ENCODE measurements at regions not wholly inside any gene's neighbourhood (a gene's known extent, or its start where the extent isn't known, plus 50 kb on each side); places are given as distances from the start of the nearest gene placed in this dataset.
"Not testable (repeated sequence)": the region's sequence is repeated elsewhere in the genome, so short reads cannot be mapped to it uniquely, and the experiment has no call there.

- DNase-seq, result peak; percentile 28
Measured at GRCh38 chr9:78121488-78121887, 89.9 kb upstream of the GNAQ start.

- DNase-seq, result no peak
Measured at GRCh38 chr9:78118742-78119473, 87.3 kb upstream of the GNAQ start.

DNA sequence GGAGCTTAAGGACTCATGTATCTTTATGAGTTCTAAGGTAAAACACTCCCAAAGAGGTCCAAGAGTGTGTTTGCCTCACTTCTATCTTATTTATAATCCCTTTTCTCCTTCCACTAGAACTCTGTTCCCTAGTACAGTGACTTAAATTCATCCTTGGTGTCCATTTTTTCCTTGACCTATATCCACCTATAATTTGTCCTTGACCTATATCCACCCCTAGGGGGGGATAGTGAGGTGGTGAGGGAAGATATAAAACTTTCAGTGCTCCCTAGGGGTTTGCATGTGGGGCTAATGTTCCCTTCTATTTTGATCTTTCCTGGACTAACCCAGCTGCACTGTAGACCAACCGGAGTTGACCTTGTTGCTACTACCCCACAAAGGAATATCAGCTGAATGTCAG, 83.5 kb upstream of the GNAQ start:
- DNase-seq, result peak; percentile 16

DNA sequence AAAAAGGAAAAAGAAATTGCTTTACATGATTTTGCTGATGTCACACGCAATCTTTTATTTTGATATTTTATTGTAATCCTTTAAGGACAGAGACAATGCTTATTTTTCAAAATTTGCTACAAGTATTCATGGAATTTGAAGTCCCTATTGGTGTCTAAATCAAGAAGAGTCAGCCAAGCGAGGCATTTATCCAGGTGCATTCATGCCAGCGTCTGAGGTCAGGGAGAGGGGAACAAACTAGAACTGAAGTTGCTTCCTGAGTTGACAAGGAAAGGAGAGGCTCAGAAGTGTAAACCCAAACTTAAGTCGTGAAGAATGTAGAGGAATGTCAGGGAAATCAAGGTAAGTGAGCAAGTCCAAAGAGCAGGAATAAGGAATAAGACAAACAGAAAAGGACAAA, 83.0 kb upstream of the GNAQ start:
- DNase-seq, result no peak

DNA sequence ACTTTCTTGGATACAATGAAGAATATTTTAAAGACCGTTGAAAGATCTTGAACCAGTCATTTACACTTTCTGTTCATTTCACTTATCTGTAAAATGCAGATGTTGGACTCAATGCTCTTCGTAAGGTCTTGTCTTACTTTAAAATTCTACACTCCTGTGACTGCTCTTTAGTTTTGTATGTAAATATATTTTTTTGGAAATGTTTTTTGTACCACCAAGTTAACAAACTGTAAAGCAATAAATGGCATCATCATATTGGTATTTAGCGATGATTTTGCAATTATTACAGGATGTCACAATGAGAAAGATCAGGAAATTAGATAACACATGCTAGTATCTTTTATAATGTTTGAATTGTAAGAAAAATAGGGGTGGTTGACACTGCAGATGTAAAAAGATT, 80.8 kb upstream of the GNAQ start:
- no peak for DNase-seq

- DNase-seq, result no peak
Measured at GRCh38 chr9:78112004-78112403, 80.4 kb upstream of the GNAQ start.

- no peak for DNase-seq
Measured at GRCh38 chr9:78109075-78109474, 77.5 kb upstream of the GNAQ start.

GRCh38 chr9:78106586-78106985, 75.0 kb upstream of the GNAQ start:
- DNase-seq, result not testable (repeated sequence)

DNA sequence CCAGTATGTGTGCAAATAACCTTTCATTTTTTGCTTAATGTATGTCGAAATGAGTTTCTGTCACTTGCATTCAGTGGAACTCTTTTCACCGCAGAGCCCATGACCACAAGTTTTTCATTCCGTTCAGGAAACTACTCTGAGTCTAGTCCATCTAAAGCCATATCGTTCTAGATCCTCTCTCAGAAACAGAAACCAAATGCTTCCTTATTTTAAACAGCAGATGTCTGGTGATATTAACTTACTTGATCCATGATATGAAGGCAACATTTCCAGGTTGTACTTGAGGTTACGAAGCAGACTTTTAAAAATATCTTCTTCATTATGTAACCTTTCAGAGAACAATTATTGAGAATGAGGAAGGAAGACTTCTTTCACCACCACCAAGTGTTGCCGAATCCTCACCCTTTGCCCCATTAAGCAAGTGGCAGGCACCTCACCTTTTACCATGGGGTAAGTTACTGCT, 72.4 kb upstream of the GNAQ start:
- peak; percentile 4 for DNase-seq

- DNase-seq, result no peak
Measured at GRCh38 chr9:78101247-78101646, 69.6 kb upstream of the GNAQ start.

DNA sequence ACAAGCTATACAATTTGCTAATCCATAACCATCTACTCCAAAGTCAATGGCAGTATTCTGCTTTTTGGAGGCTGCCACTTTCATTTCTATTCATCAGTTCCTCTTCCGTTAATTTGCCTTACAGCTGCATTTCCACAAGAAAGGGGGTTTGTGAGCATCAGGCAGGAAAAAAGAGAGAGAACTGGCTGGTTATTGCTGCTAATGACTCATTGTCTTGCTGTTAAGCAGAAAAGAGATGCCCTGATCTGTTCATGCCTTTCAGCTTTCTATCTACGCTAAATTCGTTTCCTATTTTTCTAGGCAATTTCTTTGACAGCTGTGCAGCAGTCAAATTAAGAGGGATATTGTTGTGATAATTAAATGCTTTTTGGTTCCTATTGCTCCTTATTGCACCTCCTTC, 65.9 kb upstream of the GNAQ start:
- DNase-seq, result no peak

DNA sequence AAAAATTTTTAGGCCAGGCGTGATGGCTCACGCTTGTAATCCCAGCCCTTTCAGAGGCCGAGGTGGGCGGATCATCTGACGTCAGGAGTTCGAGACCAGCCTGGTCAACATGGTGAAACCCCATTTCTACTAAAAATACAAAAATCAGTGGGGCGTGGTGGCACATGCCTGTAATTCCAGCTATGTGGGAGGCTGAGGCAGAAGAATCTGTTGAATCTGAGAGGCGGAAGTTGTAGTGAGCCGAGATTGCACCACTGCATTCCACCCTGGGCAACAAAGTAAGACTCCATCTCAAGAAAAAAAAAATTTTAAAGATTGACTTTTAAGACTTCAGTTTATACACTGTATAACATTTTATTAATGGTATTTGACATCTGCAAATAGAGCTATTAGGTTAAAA, 60.1 kb upstream of the GNAQ start:
- DNase-seq, result no peak

GRCh38 chr9:78089111-78089510, 57.5 kb upstream of the GNAQ start:
- DNase-seq, result no peak

DNA sequence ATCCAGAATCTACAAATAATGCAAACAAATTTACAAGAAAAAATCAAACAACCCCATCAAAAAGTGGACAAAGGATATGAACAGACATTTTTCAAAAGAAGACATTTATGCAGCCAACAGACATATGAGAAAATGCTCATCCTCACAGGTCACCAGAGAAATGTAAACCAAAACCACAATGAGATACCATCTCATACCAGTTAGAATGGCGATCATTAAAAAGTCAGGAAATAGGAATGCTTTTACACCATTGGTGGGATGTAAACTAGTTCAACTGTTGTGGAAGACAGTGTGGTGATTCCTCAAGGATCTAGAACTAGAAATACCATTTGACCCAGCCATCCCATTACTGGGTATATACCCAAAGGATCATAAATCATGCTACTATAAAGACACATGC, 56.6 kb upstream of the GNAQ start:
- DNase-seq, result not testable (repeated sequence)
